Panc1 (cell line): ENCODE measurements at regions not wholly inside any gene's neighbourhood (a gene's known extent, or its start where the extent isn't known, plus 50 kb on each side); places are given as distances from the start of the nearest gene placed in this dataset.

ENCODE experiments used
- ATAC-seq: fragments of 200-7000 bp; cut with Tn5 transposase; 2 replicates; pipeline ENCODE4 v1.9.1; 2020; ENCODE audit warnings: mild to moderate bottlenecking, moderate library complexity
- BruUV-seq: library from RNA; stranded (reverse); fragments of 400-500 nt; replicated peaks from 2 replicates; lab custom pipeline; 2021; lab: Mats Ljungman, UMichigan
- CTCF ChIA-PET: fragments of 300-600 bp; sonication (Branson Sonifier 250); formaldehyde crosslinking; loops from one replicate; lab custom pipeline; 2022; ENCODE audit warnings: antibody characterized with exemption; lab: Charles Lee
- POLR2A ChIA-PET: fragments of 300-600 bp; sonication (Branson Sonifier 250); formaldehyde crosslinking; loops from one replicate; lab custom pipeline; 2022; ENCODE audit warnings: antibody characterized with exemption; lab: Charles Lee
- DNase-seq: peaks from one replicate; pipeline ENCODE4 v3.0.0-alpha.2; 2010; ENCODE audit warnings: low read depth, low spot score
- H3K27ac ChIP-seq: 2 replicates; pipeline ENCODE4 v1.5.1; 2011; ENCODE audit warnings: mild to moderate bottlenecking, low read length, inconsistent platforms
- H3K27me3 ChIP-seq: fragments of 200-500 bp; sonication (Bioruptor generic); 2 replicates; pipeline ENCODE4 v1.6.0; 2014; ENCODE audit warnings: low read length, inconsistent platforms; ENCODE audit not compliant: control insufficient read depth, insufficient read depth
- H3K36me3 ChIP-seq: fragments of 200-500 bp; sonication (Bioruptor generic); 2 replicates; pipeline ENCODE4 v1.5.1; 2014; ENCODE audit warnings: inconsistent platforms, mild to moderate bottlenecking, low read length, moderate library complexity; ENCODE audit not compliant: control insufficient read depth, insufficient read depth
- H3K4me1 ChIP-seq: 2 replicates; pipeline ENCODE4 v1.5.1; 2011; ENCODE audit warnings: inconsistent platforms, mild to moderate bottlenecking, low read length, moderate library complexity; ENCODE audit not compliant: control insufficient read depth, insufficient read depth
- H3K4me3 ChIP-seq, 2 experiments: 2 replicates each; pipeline ENCODE4 v1.5.1; 2011 to 2012; ENCODE audit warnings: low read depth in 2 of 2, low read length in 2 of 2, mild to moderate bottlenecking in 2 of 2, inconsistent platforms in 1 of 2, moderate library complexity in 1 of 2
- H3K9me3 ChIP-seq: fragments of 200-500 bp; sonication (Bioruptor generic); 2 replicates; pipeline ENCODE4 v1.5.1; 2014; ENCODE audit warnings: low read depth, mild to moderate bottlenecking, inconsistent platforms, low read length, moderate library complexity; ENCODE audit not compliant: control insufficient read depth, insufficient read depth
- POLR2AphosphoS5 ChIP-seq: IDR thresholded peaks from 2 replicates; pipeline ENCODE4 v1.6.1; 2012; ENCODE audit warnings: mild to moderate bottlenecking, low read depth, low read length, moderate library complexity
- SIN3A ChIP-seq: IDR thresholded peaks from 2 replicates; pipeline ENCODE4 v1.6.1; 2012; ENCODE audit warnings: low read depth, mild to moderate bottlenecking, low read length, moderate library complexity, borderline replicate concordance; ENCODE audit not compliant: insufficient read depth
- TCF7L2 ChIP-seq: IDR thresholded peaks from 2 replicates; pipeline ENCODE4 v1.6.1; 2011; ENCODE audit warnings: mild to moderate bottlenecking, low read depth, low read length, inconsistent platforms
- in situ Hi-C: cut with HindIII; loops from 2 replicates; pipeline ENCODE4 v1.10.0; 2016; ENCODE audit warnings: low sequenced_read_pairs, low pct_unique_long_range_greater_than_20kb
- intact Hi-C: fragments of 100-400 bp; cut with micrococcal nuclease; formaldehyde crosslinking; loops from one replicate; pipeline ENCODE4 v1.10.0; 2022; ENCODE audit not compliant: unreplicated experiment
- TF ChIP-seq, protein P1 (sequence below), 2 experiments: IDR thresholded peaks; 2 replicates each; pipeline ENCODE4 v1.6.1; 2011 to 2012; ENCODE audit warnings: low read depth in 2 of 2, control low read depth in 1 of 2, low read length in 1 of 2, mild to moderate bottlenecking in 1 of 2, moderate library complexity in 1 of 2; ENCODE audit not compliant: insufficient read depth in 1 of 2
- TF ChIP-seq, protein P2 (sequence below): fragments of 450-650 bp; IDR thresholded peaks from 2 replicates; pipeline ENCODE4 v1.5.1; 2017; ENCODE audit warnings: mild to moderate bottlenecking

DNA sequence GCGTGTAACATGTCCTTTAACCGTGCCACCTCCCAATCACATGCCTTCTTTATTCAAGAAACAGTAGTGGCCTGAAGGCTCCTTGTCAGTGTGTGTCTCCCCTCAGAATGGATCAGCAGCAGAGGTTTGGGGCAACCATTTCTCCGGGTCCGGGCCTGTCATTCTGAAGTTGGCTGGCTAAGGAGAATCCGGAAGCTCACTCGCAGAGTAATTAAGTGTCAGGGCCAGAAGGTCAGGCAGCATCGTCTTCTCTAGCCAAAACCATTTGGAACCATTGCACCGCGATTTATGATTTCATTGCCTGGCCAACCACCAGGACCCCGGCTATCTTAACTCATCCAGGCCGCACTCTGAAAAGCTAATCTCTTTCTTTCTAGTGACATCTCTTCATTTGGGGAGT is 550.8 kb downstream of the EFNB2 start:
- no peak overlapping the region for H3K27ac ChIP-seq
- POLR2A ChIA-PET, result interaction anchor here (0.6 kb wide), 1 partner anchor 652 kb away, joined by 3 read pairs; no protein-coding TSS in a partner anchor

DNA sequence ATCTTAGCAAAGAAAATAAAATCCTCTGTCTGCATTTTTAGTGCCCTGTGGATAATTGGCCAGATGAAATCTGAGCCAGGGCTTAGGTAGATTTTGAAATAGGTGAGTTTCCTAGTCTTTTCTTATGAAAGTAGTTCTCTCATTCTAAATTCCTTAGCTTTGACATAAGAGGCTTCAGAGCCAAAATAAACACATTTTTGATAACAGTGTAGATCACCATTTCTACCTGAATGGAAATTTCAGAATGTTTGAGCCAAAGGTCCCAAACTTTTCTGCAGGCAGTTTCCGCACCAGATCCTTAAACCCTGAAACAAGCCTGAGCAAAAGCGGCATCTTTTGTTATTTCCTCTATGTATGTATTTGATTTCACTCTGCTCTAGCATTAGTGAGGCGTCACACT is 551.2 kb downstream of the EFNB2 start:
- in situ Hi-C loops, result no loop called here
- Histone ChIP-seq H3K4me3 (no peak overlapping the region), H3K27me3 (no peaks in the 10 kb centered on the region), H3K36me3 (no peaks in the 10 kb centered on the region), H3K4me1 (no peaks in the 10 kb centered on the region), H3K9me3 (no peaks in the 10 kb centered on the region), H3K27ac (no peak overlapping the region)
- CTCF ChIA-PET, result no interaction called here
- DNase-seq (no peak), ATAC-seq (no peak)
- TF ChIP-seq, protein P1, sequence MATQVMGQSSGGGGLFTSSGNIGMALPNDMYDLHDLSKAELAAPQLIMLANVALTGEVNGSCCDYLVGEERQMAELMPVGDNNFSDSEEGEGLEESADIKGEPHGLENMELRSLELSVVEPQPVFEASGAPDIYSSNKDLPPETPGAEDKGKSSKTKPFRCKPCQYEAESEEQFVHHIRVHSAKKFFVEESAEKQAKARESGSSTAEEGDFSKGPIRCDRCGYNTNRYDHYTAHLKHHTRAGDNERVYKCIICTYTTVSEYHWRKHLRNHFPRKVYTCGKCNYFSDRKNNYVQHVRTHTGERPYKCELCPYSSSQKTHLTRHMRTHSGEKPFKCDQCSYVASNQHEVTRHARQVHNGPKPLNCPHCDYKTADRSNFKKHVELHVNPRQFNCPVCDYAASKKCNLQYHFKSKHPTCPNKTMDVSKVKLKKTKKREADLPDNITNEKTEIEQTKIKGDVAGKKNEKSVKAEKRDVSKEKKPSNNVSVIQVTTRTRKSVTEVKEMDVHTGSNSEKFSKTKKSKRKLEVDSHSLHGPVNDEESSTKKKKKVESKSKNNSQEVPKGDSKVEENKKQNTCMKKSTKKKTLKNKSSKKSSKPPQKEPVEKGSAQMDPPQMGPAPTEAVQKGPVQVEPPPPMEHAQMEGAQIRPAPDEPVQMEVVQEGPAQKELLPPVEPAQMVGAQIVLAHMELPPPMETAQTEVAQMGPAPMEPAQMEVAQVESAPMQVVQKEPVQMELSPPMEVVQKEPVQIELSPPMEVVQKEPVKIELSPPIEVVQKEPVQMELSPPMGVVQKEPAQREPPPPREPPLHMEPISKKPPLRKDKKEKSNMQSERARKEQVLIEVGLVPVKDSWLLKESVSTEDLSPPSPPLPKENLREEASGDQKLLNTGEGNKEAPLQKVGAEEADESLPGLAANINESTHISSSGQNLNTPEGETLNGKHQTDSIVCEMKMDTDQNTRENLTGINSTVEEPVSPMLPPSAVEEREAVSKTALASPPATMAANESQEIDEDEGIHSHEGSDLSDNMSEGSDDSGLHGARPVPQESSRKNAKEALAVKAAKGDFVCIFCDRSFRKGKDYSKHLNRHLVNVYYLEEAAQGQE (IDR thresholded peaks at IDR 0.05; ENCODE audit: insufficient read depth in 1 of 2, low read depth in 2 of 2, low read length in 1 of 2), result no peak
- TF ChIP-seq TCF7L2, result no peak
- no peak for TF ChIP-seq SIN3A
- TF ChIP-seq, protein P2, sequence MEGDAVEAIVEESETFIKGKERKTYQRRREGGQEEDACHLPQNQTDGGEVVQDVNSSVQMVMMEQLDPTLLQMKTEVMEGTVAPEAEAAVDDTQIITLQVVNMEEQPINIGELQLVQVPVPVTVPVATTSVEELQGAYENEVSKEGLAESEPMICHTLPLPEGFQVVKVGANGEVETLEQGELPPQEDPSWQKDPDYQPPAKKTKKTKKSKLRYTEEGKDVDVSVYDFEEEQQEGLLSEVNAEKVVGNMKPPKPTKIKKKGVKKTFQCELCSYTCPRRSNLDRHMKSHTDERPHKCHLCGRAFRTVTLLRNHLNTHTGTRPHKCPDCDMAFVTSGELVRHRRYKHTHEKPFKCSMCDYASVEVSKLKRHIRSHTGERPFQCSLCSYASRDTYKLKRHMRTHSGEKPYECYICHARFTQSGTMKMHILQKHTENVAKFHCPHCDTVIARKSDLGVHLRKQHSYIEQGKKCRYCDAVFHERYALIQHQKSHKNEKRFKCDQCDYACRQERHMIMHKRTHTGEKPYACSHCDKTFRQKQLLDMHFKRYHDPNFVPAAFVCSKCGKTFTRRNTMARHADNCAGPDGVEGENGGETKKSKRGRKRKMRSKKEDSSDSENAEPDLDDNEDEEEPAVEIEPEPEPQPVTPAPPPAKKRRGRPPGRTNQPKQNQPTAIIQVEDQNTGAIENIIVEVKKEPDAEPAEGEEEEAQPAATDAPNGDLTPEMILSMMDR, result no peak
- no peak for TF ChIP-seq POLR2AphosphoS5
- intact Hi-C loops, result no loop called here
- no TSS peak for BruUV-seq
- POLR2A ChIA-PET, result no interaction called here

More for the DNA sequence above, 550.8 kb downstream of the EFNB2 start:
- CTCF ChIA-PET, result no interaction called here
- intact Hi-C loops (no loop called here), in situ Hi-C loops (no loop called here)
- TF ChIP-seq, protein P2, result no peak
- TF ChIP-seq, protein P1 (IDR thresholded peaks at IDR 0.05; ENCODE audit: insufficient read depth in 1 of 2, low read depth in 2 of 2, low read length in 1 of 2), result no peak
- no peak for TF ChIP-seq SIN3A
- no peak for TF ChIP-seq POLR2AphosphoS5
- TF ChIP-seq TCF7L2, result no peak
- no peak for DNase-seq
- H3K4me3 ChIP-seq, result no peak overlapping the region
- H3K36me3 ChIP-seq, result no peaks in the 10 kb centered on the region
- H3K4me1 ChIP-seq, result no peaks in the 10 kb centered on the region
- no TSS peak for BruUV-seq
- H3K9me3 ChIP-seq, result no peaks in the 10 kb centered on the region
- no peak for ATAC-seq
- H3K27me3 ChIP-seq, result no peaks in the 10 kb centered on the region
